Fibroblast of the aortic adventitia (primary cell): ENCODE measurements at regions not wholly inside any gene's neighbourhood (a gene's known extent, or its start where the extent isn't known, plus 50 kb on each side); places are given as distances from the start of the nearest gene placed in this dataset.

Experiments
- DNase-seq: peaks from one replicate; pipeline ENCODE4 v3.0.0-alpha.2; 2010; ENCODE audit warnings: low read depth
- H3K4me3 ChIP-seq: 2 replicates; pipeline ENCODE4 v1.5.1; 2011; ENCODE audit warnings: low read depth, mild to moderate bottlenecking, control low read depth, low read length, moderate library complexity
- TF ChIP-seq, protein P1 (sequence below): IDR thresholded peaks from 2 replicates; pipeline ENCODE4 v1.5.1; 2011; ENCODE audit warnings: mild to moderate bottlenecking, low read length, control low read depth, inconsistent platforms; ENCODE audit not compliant: insufficient read depth

DNA sequence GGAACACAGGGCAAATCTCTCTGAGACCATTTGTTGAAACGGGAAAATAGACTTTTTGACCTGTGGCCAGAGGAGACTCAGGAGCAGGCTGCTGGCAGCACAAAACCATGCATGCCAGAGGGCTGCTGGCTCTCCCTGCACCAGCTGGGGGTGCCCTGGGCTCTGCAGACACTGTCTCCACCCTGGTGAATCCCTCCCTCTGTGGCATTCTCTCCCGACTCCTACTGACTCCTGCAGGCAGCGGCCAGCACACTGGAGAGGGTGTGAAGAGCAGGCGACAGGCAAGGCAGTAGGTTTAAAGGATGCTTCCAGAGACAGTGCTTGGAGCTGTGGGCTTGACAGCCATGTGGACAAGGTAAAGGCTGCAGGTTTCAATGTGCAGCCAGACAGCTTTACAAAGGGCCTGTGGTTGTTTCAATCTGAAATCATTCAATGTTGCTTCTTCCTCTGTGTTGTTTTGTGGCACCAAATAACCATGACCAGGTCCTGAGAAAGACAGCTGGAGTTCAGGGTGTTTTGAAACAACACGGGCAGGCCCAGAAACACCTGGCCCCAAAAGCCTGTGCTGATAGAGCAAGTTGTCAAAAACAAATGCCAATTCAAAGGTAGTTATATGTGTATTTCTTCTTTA lies 431.0 kb upstream of the ATP10A start:
- no peak overlapping the region for H3K4me3 ChIP-seq
- TF ChIP-seq, protein P1, sequence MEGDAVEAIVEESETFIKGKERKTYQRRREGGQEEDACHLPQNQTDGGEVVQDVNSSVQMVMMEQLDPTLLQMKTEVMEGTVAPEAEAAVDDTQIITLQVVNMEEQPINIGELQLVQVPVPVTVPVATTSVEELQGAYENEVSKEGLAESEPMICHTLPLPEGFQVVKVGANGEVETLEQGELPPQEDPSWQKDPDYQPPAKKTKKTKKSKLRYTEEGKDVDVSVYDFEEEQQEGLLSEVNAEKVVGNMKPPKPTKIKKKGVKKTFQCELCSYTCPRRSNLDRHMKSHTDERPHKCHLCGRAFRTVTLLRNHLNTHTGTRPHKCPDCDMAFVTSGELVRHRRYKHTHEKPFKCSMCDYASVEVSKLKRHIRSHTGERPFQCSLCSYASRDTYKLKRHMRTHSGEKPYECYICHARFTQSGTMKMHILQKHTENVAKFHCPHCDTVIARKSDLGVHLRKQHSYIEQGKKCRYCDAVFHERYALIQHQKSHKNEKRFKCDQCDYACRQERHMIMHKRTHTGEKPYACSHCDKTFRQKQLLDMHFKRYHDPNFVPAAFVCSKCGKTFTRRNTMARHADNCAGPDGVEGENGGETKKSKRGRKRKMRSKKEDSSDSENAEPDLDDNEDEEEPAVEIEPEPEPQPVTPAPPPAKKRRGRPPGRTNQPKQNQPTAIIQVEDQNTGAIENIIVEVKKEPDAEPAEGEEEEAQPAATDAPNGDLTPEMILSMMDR, result no peak
- no peak for DNase-seq

DNA sequence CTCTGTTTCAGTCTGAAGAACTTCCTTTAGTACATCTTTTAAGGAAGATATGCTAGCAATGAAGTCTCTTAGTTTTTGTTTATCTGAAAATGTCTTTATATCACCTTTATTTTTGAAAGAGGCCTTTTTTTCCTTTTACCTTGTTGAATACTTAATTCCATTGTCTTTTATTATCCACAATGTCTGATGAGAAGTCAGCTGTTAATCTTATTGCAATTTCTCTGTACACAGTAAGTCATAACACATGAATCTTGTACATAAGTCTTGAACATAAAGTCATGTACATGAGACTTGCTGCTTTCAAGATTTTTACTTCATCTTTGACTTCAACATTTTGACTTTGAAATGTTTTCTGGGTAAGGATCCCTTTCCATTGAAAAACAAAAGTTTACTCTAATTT lies 424.3 kb upstream of the ATP10A start:
- H3K4me3 ChIP-seq, result no peak overlapping the region
- no peak for DNase-seq
- TF ChIP-seq, protein P1, result no peak

GRCh38 chr15:26280281-26280680 lies 417.2 kb upstream of the ATP10A start:
- no peak for DNase-seq
- H3K4me3 ChIP-seq, result no peak overlapping the region
- TF ChIP-seq, protein P1, result no peak

- no peak overlapping the region for H3K4me3 ChIP-seq
- TF ChIP-seq, protein P1, result no peak
- DNase-seq, result no peak
Measured at GRCh38 chr15:26261966-26262365, 398.8 kb upstream of the ATP10A start.

DNA sequence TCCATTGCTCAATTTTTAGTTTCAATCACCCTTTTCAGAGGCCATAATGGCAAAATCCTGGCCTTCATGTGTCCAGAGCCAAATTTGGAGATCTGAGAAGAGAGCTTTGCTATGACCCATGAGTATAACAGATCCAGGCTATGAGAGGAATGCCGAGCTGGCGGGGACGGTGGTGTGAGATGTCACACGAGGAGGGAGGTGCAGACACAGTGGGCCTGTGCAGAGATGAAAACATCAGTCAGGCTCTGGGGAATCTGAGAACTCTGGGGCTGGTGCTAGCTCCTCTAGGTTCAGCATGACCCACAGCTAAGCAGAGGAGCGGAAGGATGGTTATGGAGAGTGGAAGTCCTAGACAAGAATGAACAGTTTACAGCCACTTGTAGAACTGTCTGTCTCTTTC lies 398.3 kb upstream of the ATP10A start:
- TF ChIP-seq, protein P1, result no peak
- DNase-seq, result no peak

GRCh38 chr15:26260517-26261133 lies 397.5 kb upstream of the ATP10A start:
- TF ChIP-seq, protein P1, result peak; percentile 63
- peak; percentile 26 for DNase-seq

More for the DNA sequence above, 398.3 kb upstream of the ATP10A start:
- no peak overlapping the region for H3K4me3 ChIP-seq

More at GRCh38 chr15:26260517-26261133, 397.5 kb upstream of the ATP10A start:
- H3K4me3 ChIP-seq, result no peak overlapping the region
